Smooth muscle cell (in vitro differentiated cells): ENCODE measurements at regions not wholly inside any gene's neighbourhood (a gene's known extent, or its start where the extent isn't known, plus 50 kb on each side); places are given as distances from the start of the nearest gene placed in this dataset.

Experiments
- DNase-seq: peaks from one replicate; lab custom pipeline; 2025; ENCODE audit not compliant: unreplicated experiment; lab: John Stamatoyannopoulos, UW
- H2AFZ ChIP-seq: fragments of 200-600 bp; sonication (generic); 2 replicates; pipeline ENCODE4 v1.6.0; 2016; ENCODE audit warnings: antibody characterized with exemption, low read depth, mild to moderate bottlenecking
- H3F3A ChIP-seq: fragments of 200-600 bp; sonication (generic); 2 replicates; pipeline ENCODE4 v1.6.0; 2017; ENCODE audit warnings: antibody characterized with exemption, low read depth
- H3K27ac ChIP-seq: fragments of 200-600 bp; sonication (generic); 2 replicates; pipeline ENCODE4 v1.5.1; 2016; ENCODE audit warnings: low read depth, mild to moderate bottlenecking
- H3K27me3 ChIP-seq: fragments of 200-600 bp; sonication (generic); 2 replicates; pipeline ENCODE4 v1.6.1; 2016; ENCODE audit warnings: low read depth, mild to moderate bottlenecking
- H3K36me3 ChIP-seq: fragments of 200-600 bp; sonication (generic); 2 replicates; pipeline ENCODE4 v1.5.1; 2016; ENCODE audit warnings: low read depth
- H3K4me1 ChIP-seq: fragments of 200-600 bp; sonication (generic); 2 replicates; pipeline ENCODE4 v1.5.1; 2016; ENCODE audit warnings: low read depth
- H3K4me2 ChIP-seq: fragments of 200-600 bp; sonication (generic); 2 replicates; pipeline ENCODE4 v1.6.0; 2016; ENCODE audit warnings: mild to moderate bottlenecking
- H3K4me3 ChIP-seq: fragments of 200-600 bp; sonication (generic); 2 replicates; pipeline ENCODE4 v1.5.1; 2016; ENCODE audit warnings: mild to moderate bottlenecking
- H3K79me2 ChIP-seq: fragments of 200-600 bp; sonication (generic); 2 replicates; pipeline ENCODE4 v1.6.0; 2016; ENCODE audit warnings: low read depth, mild to moderate bottlenecking
- H3K9ac ChIP-seq: fragments of 200-600 bp; sonication (generic); 2 replicates; pipeline ENCODE4 v1.6.0; 2016; ENCODE audit warnings: low read depth
- H3K9me3 ChIP-seq: fragments of 200-600 bp; sonication (generic); replicated peaks from 2 replicates; pipeline ENCODE4 v1.5.1; 2016; ENCODE audit warnings: low read depth
- H4K20me1 ChIP-seq: fragments of 200-600 bp; sonication (generic); 2 replicates; pipeline ENCODE4 v1.6.0; 2016; ENCODE audit warnings: low read depth
- CTCF ChIP-seq: fragments of 200-600 bp; sonication (generic); IDR thresholded peaks from 2 replicates; pipeline ENCODE4 v1.5.1; 2017; ENCODE audit warnings: borderline replicate concordance, mild to moderate bottlenecking, antibody characterized with exemption; ENCODE audit not compliant: insufficient read depth, poor library complexity, severe bottlenecking
- WGBS: methylation state at CpG from one replicate; pipeline ENCODE4 v1.1.7; 2016; ENCODE audit warnings: low lambda C conversion rate; 5-methylcytosine and 5-hydroxymethylcytosine counted together

- no peak overlapping the region for H2AFZ ChIP-seq
- 91% methylated on average over 1 of the region's 1 CpG for WGBS
- no peaks in the 10 kb centered on the region for H3K9me3 ChIP-seq
- H3K36me3 ChIP-seq = no peaks in the 10 kb centered on the region
- no peaks in the 10 kb centered on the region for H3K79me2 ChIP-seq
- H3K27ac ChIP-seq = no peak overlapping the region
- H3K4me1 ChIP-seq = no peaks in the 10 kb centered on the region
- no peak for DNase-seq
- H3K27me3 ChIP-seq = no peaks in the 10 kb centered on the region
- no peak for TF ChIP-seq CTCF
- H4K20me1 ChIP-seq = no peaks in the 10 kb centered on the region
- H3K4me3 ChIP-seq = no peak overlapping the region
- no peak overlapping the region for H3K4me2 ChIP-seq
- H3F3A ChIP-seq = no peaks in the 10 kb centered on the region
- no peak overlapping the region for H3K9ac ChIP-seq
These were observed 68.3 kb upstream of the RXFP2 start for GRCh38 chr13:31670831-31671617.

DNA sequence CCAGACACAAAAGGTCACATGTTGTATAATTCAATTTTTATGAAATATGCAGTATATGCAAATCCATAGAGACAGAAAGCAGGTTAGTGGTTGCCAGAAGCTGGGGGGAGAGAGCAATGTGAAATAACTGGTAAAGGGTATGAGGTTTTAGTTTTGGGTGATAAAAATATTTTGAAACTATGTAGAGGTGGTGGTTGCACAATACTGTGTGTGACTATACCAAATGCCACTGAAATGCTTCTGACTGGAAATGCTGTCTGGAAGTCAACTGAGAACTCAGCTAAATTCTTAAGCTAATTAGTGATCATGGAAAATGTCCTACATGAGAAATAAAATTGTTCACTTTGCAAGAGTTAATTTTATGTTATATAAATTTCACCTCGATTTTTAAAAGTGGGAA is 65.3 kb upstream of the RXFP2 start:
- no peaks in the 10 kb centered on the region for H3K79me2 ChIP-seq
- no peak overlapping the region for H3K9ac ChIP-seq
- H2AFZ ChIP-seq = no peak overlapping the region
- DNase-seq = no peak
- no peaks in the 10 kb centered on the region for H3K9me3 ChIP-seq
- H3K36me3 ChIP-seq = no peaks in the 10 kb centered on the region
- no peak overlapping the region for H3K27ac ChIP-seq
- H3K4me1 ChIP-seq = no peaks in the 10 kb centered on the region
- TF ChIP-seq CTCF = no peak
- H3K4me3 ChIP-seq = no peak overlapping the region
- no peak overlapping the region for H3K4me2 ChIP-seq
- no peaks in the 10 kb centered on the region for H3F3A ChIP-seq
- no peaks in the 10 kb centered on the region for H4K20me1 ChIP-seq
- H3K27me3 ChIP-seq = no peaks in the 10 kb centered on the region
- 82% methylated on average over 1 of the region's 1 CpG for WGBS

DNA sequence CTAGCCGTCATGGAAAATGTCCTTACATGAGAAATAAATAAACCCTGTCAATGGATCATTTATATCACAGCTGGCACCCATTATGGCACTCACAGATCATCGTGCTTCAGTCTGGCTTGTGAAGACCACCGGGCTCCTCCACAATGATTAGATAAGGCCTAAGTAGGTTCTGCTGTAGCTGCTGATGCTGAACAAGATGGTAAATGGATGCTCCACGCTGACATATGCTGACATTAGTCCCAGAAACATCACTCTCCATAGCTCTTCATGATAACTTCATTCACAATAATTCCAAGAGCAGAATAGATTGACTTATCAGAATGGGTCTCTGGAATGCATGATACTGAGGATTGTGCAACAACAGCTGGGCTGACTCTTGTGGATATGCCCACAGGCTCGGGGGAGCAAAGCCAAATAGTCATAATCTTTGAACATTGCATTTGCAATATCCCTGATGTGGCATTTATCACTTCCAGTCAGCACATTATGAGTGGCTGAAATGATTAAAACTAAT is 63.8 kb upstream of the RXFP2 start:
- TF ChIP-seq CTCF = no peak

GRCh38 chr13:31681133-31681532 is 58.2 kb upstream of the RXFP2 start:
- no peak for DNase-seq
- Histone ChIP-seq H3K9me3 (no peaks in the 10 kb centered on the region), H4K20me1 (no peaks in the 10 kb centered on the region), H3K27ac (no peak overlapping the region), H3K9ac (no peak overlapping the region), H3K79me2 (no peaks in the 10 kb centered on the region), H2AFZ (no peak overlapping the region), H3K27me3 (no peaks in the 10 kb centered on the region), H3K4me3 (no peak overlapping the region), H3K4me2 (no peak overlapping the region), H3K4me1 (no peaks in the 10 kb centered on the region), H3K36me3 (no peaks in the 10 kb centered on the region), H3F3A (no peaks in the 10 kb centered on the region)
- WGBS = 88% methylated on average over 2 of the region's 2 CpGs
- TF ChIP-seq CTCF = no peak

More for the DNA sequence above, 63.8 kb upstream of the RXFP2 start:
- no peaks in the 10 kb centered on the region for H3K27me3 ChIP-seq
- no peak overlapping the region for H3K9ac ChIP-seq
- no peak for DNase-seq
- no peak overlapping the region for H3K4me3 ChIP-seq
- H3K4me2 ChIP-seq = no peak overlapping the region
- no peaks in the 10 kb centered on the region for H3K36me3 ChIP-seq
- no peaks in the 10 kb centered on the region for H3K9me3 ChIP-seq
- no peaks in the 10 kb centered on the region for H3K4me1 ChIP-seq
- H3K27ac ChIP-seq = no peak overlapping the region
- H2AFZ ChIP-seq = no peak overlapping the region
- WGBS = 76% methylated on average over 5 of the region's 5 CpGs
- H3K79me2 ChIP-seq = no peaks in the 10 kb centered on the region
- no peaks in the 10 kb centered on the region for H4K20me1 ChIP-seq
- no peaks in the 10 kb centered on the region for H3F3A ChIP-seq
